ENCODE measurements at regions not wholly inside any gene's neighbourhood (a gene's known extent, or its start where the extent isn't known, plus 50 kb on each side); places are given as distances from the start of the nearest gene placed in this dataset.

GRCh38 chr19:46927893-46928292 is 67.1 kb downstream of the ARHGAP35 start:
- TF ChIP-seq POLR2AphosphoS5 (IDR thresholded peaks at IDR 0.05) (no peak), POLR2A (IDR thresholded peaks at IDR 0.05) (no peak), EP300 (IDR thresholded peaks at IDR 0.05) (no peak)
- TF ChIP-seq, protein P1, sequence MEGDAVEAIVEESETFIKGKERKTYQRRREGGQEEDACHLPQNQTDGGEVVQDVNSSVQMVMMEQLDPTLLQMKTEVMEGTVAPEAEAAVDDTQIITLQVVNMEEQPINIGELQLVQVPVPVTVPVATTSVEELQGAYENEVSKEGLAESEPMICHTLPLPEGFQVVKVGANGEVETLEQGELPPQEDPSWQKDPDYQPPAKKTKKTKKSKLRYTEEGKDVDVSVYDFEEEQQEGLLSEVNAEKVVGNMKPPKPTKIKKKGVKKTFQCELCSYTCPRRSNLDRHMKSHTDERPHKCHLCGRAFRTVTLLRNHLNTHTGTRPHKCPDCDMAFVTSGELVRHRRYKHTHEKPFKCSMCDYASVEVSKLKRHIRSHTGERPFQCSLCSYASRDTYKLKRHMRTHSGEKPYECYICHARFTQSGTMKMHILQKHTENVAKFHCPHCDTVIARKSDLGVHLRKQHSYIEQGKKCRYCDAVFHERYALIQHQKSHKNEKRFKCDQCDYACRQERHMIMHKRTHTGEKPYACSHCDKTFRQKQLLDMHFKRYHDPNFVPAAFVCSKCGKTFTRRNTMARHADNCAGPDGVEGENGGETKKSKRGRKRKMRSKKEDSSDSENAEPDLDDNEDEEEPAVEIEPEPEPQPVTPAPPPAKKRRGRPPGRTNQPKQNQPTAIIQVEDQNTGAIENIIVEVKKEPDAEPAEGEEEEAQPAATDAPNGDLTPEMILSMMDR (IDR thresholded peaks at IDR 0.05), result no peak
